ENCODE measurements at regions not wholly inside any gene's neighbourhood (a gene's known extent, or its start where the extent isn't known, plus 50 kb on each side); places are given as distances from the start of the nearest gene placed in this dataset.
"Not testable (repeated sequence)": the region's sequence is repeated elsewhere in the genome, so short reads cannot be mapped to it uniquely, and the experiment has no call there.

- no peak for DNase-seq
Observed at GRCh38 chr5:82886911-82887310, 190.3 kb downstream of the TMEM167A start.

- DNase-seq = no peak
Observed at GRCh38 chr5:82885627-82886389, 191.4 kb downstream of the TMEM167A start.

GRCh38 chr5:82884821-82885471, 192.2 kb downstream of the TMEM167A start:
- DNase-seq = no peak

- DNase-seq = no peak
Observed at GRCh38 chr5:82882316-82882715, 194.9 kb downstream of the TMEM167A start.

GRCh38 chr5:82881571-82882174, 195.5 kb downstream of the TMEM167A start:
- DNase-seq = no peak

GRCh38 chr5:82879089-82879488, 198.1 kb downstream of the TMEM167A start:
- DNase-seq = no peak

GRCh38 chr5:82873452-82873851, 203.7 kb downstream of the TMEM167A start:
- no peak for DNase-seq

GRCh38 chr5:82872321-82873288, 204.6 kb downstream of the TMEM167A start:
- not testable (repeated sequence) for DNase-seq

- no peak for DNase-seq
Observed at GRCh38 chr5:82865625-82866024, 211.6 kb downstream of the TMEM167A start.

GRCh38 chr5:82863266-82863665, 213.9 kb downstream of the TMEM167A start:
- no peak for DNase-seq

GRCh38 chr5:82862711-82863110, 214.5 kb downstream of the TMEM167A start:
- no peak for DNase-seq

GRCh38 chr5:82862261-82862660, 214.9 kb downstream of the TMEM167A start:
- no peak for DNase-seq

GRCh38 chr5:82861701-82862100, 215.5 kb downstream of the TMEM167A start:
- DNase-seq = no peak

- no peak for DNase-seq
Observed at GRCh38 chr5:82859451-82860140, 217.6 kb downstream of the TMEM167A start.

GRCh38 chr5:82858151-82859025, 218.8 kb downstream of the TMEM167A start:
- no peak for DNase-seq

GRCh38 chr5:82855893-82856550, 221.2 kb downstream of the TMEM167A start:
- peak; percentile 55 for DNase-seq

GRCh38 chr5:82854956-82855355, 222.2 kb downstream of the TMEM167A start:
- DNase-seq = no peak

GRCh38 chr5:82851471-82851870, 225.7 kb downstream of the TMEM167A start:
- no peak for DNase-seq

- DNase-seq = no peak
Observed at GRCh38 chr5:82850393-82850792, 226.8 kb downstream of the TMEM167A start.

GRCh38 chr5:82849885-82850284, 227.3 kb downstream of the TMEM167A start:
- DNase-seq = no peak

- DNase-seq = no peak
Observed at GRCh38 chr5:82847562-82847961, 229.6 kb downstream of the TMEM167A start.
